Heart left ventricle (tissue), 13 donors: ENCODE measurements at regions not wholly inside any gene's neighbourhood (a gene's known extent, or its start where the extent isn't known, plus 50 kb on each side); places are given as distances from the start of the nearest gene placed in this dataset.

ENCODE experiments used
- CTCF ChIP-seq, 12 donors: fragments of 200-600 bp; sonication (generic) in 4 of 12; IDR thresholded peaks; one replicate each; pipeline versions ENCODE4 v1.5.0 to v1.8.0; 2018 to 2022; ENCODE audit warnings: antibody characterized with exemption in 12 of 12, mild to moderate bottlenecking in 5 of 12
- POLR2A ChIP-seq, 2 donors: fragments of 450-650 bp; IDR thresholded peaks; one replicate each; pipeline ENCODE4 v1.6.1; 2017; ENCODE audit warnings: antibody characterized with exemption in 2 of 2, mild to moderate bottlenecking in 2 of 2, moderate library complexity in 2 of 2
- donor health status: ischemic (EF 13 %, LVEDD 7.1; RV severe dilation, severe dysfunction).
- donor health status: DM: no; HTN: yes; CAD: no.
- donor health status: DM: no; HTN: no; CAD: no.
- donor health status: ischemic (EF 25% LVEDD 6.9; RV normal size, moderate dysfunction).
- donor health status: ischemic (EF 25% LVEDD 5.7; RV mildly dilated, moderate dysfunction).
- donor health status: ischemic (EF 35%, LVEDD 5.7; RV mildly dilated, moderate dysfunction).
- donor health status: nonischemic (EF 11% LVEDD 7.7; RV severe dilation, severe dysfunction).
- donor health status: DM: yes; HTN: yes; CAD: no.
- donor health status: PGD.
- donor health status: ischemic (EF 29% LVEDD 5.4; RV normal size, mild dysfunction).
- donor health status: nonischemic (EF 23%, LVEDD 6.1; RV moderate dilation, normal function).

- TF ChIP-seq POLR2A (IDR thresholded peaks at IDR 0.05) (no peak), CTCF (IDR thresholded peaks at IDR 0.05) (no peak)
Measured at GRCh38 chr1:232382671-232383070, 247.3 kb downstream of the SIPA1L2 start.
